CD14-positive monocyte (primary cell): ENCODE measurements at regions not wholly inside any gene's neighbourhood (a gene's known extent, or its start where the extent isn't known, plus 50 kb on each side); places are given as distances from the start of the nearest gene placed in this dataset.

Source experiments
- DNase-seq, 3 donors: peaks; one replicate each; pipeline ENCODE4 v3.0.0-alpha.2; 2011 to 2022
- H2AFZ ChIP-seq: 2 replicates; pipeline ENCODE4 v1.6.0; 2012; ENCODE audit warnings: mild to moderate bottlenecking, low read depth, low read length, inconsistent platforms; ENCODE audit not compliant: insufficient read depth, poor library complexity, severe bottlenecking
- H3K27ac ChIP-seq, 2 donors: 1 replicate in 1 of 2; 2 replicates in 1 of 2; pipeline ENCODE4 v1.5.1; 2012 to 2013; ENCODE audit warnings: low read length in 2 of 2, control low read depth in 1 of 2, inconsistent platforms in 1 of 2, low read depth in 1 of 2, mild to moderate bottlenecking in 1 of 2
- H3K27me3 ChIP-seq, 2 donors: one replicate each; pipeline versions ENCODE4 v1.6.0 to v1.6.1; 2011 to 2013; ENCODE audit warnings: low read length in 2 of 2; ENCODE audit not compliant: control insufficient read depth in 2 of 2, insufficient read depth in 2 of 2
- H3K36me3 ChIP-seq, 2 donors: replicated peaks in 1 of 2; 1 replicate in 1 of 2; 2 replicates in 1 of 2; pipeline versions ENCODE4 v1.5.1 to v1.6.1; 2012 to 2013; ENCODE audit warnings: low read length in 2 of 2, control low read depth in 1 of 2, inconsistent platforms in 1 of 2, mild to moderate bottlenecking in 1 of 2; ENCODE audit not compliant: insufficient read depth in 2 of 2, control insufficient read depth in 1 of 2
- H3K4me1 ChIP-seq, 2 donors: 1 replicate in 1 of 2; 2 replicates in 1 of 2; pipeline versions ENCODE4 v1.5.1 to v1.6.1; 2012 to 2013; ENCODE audit warnings: low read length in 2 of 2, control low read depth in 1 of 2, inconsistent platforms in 1 of 2, mild to moderate bottlenecking in 1 of 2, moderate library complexity in 1 of 2; ENCODE audit not compliant: insufficient read depth in 2 of 2, control insufficient read depth in 1 of 2
- H3K4me2 ChIP-seq: replicated peaks from 2 replicates; pipeline ENCODE3; 2012; ENCODE audit warnings: low read length, moderate library complexity, mild to moderate bottlenecking; ENCODE audit not compliant: poor library complexity, severe bottlenecking; ENCODE audit errors: extremely low read depth
- H3K4me3 ChIP-seq, 3 experiments: fragments of 200-600 bp in 1 of 3; sonication (generic) in 1 of 3; replicated peaks in 1 of 3; 1 replicate in 2 of 3; 2 replicates in 1 of 3; pipeline ENCODE4 v1.5.1; 2011 to 2013; ENCODE audit warnings: low read length in 3 of 3, mild to moderate bottlenecking in 3 of 3, control low read depth in 2 of 3, low read depth in 2 of 3, inconsistent platforms in 1 of 3, moderate library complexity in 1 of 3
- H3K79me2 ChIP-seq: 2 replicates; pipeline ENCODE4 v1.6.0; 2012; ENCODE audit warnings: mild to moderate bottlenecking, control low read depth, inconsistent platforms, low read length, moderate library complexity; ENCODE audit not compliant: insufficient read depth
- H3K9ac ChIP-seq: 2 replicates; pipeline ENCODE4 v1.6.0; 2017; ENCODE audit warnings: low read length, mild to moderate bottlenecking; ENCODE audit not compliant: insufficient read depth, poor library complexity, severe bottlenecking
- H3K9me3 ChIP-seq, 2 donors: replicated peaks in 1 of 2; 1 replicate in 1 of 2; 2 replicates in 1 of 2; pipeline versions ENCODE4 v1.5.1 to v1.6.1; 2012 to 2013; ENCODE audit warnings: low read length in 2 of 2, control low read depth in 1 of 2; ENCODE audit not compliant: control insufficient read depth in 1 of 2, insufficient read depth in 1 of 2
- H4K20me1 ChIP-seq: 2 replicates; pipeline ENCODE4 v1.6.0; 2012; ENCODE audit warnings: mild to moderate bottlenecking, low read length, control low read depth, moderate library complexity; ENCODE audit not compliant: insufficient read depth
- H3K27ac Mint-ChIP-seq, 7 donors: one replicate each; pipeline ENCODE4 v1.8.0; 2020; ENCODE audit warnings: mild to moderate bottlenecking in 7 of 7, mixed read lengths in 7 of 7, moderate library complexity in 6 of 7, inconsistent platforms in 2 of 7
- H3K27me3 Mint-ChIP-seq, 3 donors: one replicate each; pipeline ENCODE4 v1.8.0; 2021 to 2022; ENCODE audit warnings: low read depth in 3 of 3, mild to moderate bottlenecking in 3 of 3, mixed read lengths in 3 of 3, moderate library complexity in 3 of 3, inconsistent platforms in 1 of 3
- H3K36me3 Mint-ChIP-seq, 2 donors: one replicate each; pipeline ENCODE4 v1.8.0; 2020; ENCODE audit warnings: mixed read lengths in 2 of 2, inconsistent platforms in 1 of 2, mild to moderate bottlenecking in 1 of 2
- H3K4me1 Mint-ChIP-seq: one replicate; pipeline ENCODE4 v1.8.0; 2020; ENCODE audit warnings: mild to moderate bottlenecking, mixed read lengths
- H3K4me3 Mint-ChIP-seq, 2 donors: one replicate each; pipeline ENCODE4 v1.8.0; 2020; ENCODE audit warnings: mild to moderate bottlenecking in 2 of 2, mixed read lengths in 2 of 2, moderate library complexity in 1 of 2
- H3K9me3 Mint-ChIP-seq, 7 donors: one replicate each; pipeline ENCODE4 v1.8.0; 2020 to 2022; ENCODE audit warnings: mixed read lengths in 7 of 7, mild to moderate bottlenecking in 6 of 7, moderate library complexity in 6 of 7, inconsistent platforms in 2 of 7
- WGBS: methylation state at CpG from one replicate; pipeline ENCODE4 v1.1.5; 2013; ENCODE audit warnings: missing lambda C conversion rate; ENCODE audit not compliant: insufficient coverage; 5-methylcytosine and 5-hydroxymethylcytosine counted together
- intact Hi-C, 2 donors: fragments of 100-400 bp; cut with micrococcal nuclease; formaldehyde crosslinking; loops; one replicate each; pipeline versions ENCODE4 v1.15.0 to v1.15.1; 2023
- TF ChIP-seq, protein P1 (sequence below): fragments of 200-600 bp; IDR thresholded peaks from one replicate; pipeline ENCODE4 v1.8.0; 2022; ENCODE audit warnings: antibody characterized with exemption, mild to moderate bottlenecking

DNA sequence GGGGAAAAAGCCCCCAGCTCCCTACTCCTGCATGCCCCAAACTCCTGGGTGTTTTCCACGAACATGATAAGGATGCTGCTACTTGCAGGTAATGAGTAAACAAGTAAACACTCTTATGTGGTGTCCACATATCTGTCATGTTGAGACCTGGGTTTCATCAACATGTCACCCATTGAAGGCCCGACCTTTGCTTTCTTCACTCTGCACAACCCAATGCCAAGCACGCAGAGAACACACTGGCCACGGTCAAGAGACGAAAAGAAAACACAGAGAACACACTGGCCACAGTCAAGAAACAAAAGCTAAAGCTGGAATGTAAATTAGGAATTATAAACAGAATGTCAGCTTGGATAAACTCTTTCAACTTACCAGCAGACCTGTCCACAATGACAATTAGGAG lies 143.1 kb downstream of the TTC32 start:
- Histone ChIP-seq H3K4me3 (no peak overlapping the region), H3K79me2 (no peaks in the 10 kb centered on the region), H2AFZ (no peak overlapping the region), H3K4me1 (no peaks in the 10 kb centered on the region), H4K20me1 (no peaks in the 10 kb centered on the region), H3K36me3 (no peaks in the 10 kb centered on the region), H3K27ac (no peak overlapping the region), H3K4me2 (no peak overlapping the region), H3K27me3 (no peaks in the 10 kb centered on the region), H3K9ac (no peak overlapping the region), H3K9me3 (no peaks in the 10 kb centered on the region)
- H3K4me3 Mint-ChIP-seq: no peak overlapping the region
- no peaks in the 10 kb centered on the region for H3K4me1 Mint-ChIP-seq
- WGBS: no CpG with 5 or more reads among the region's 5 CpGs
- peaks cover 0 to 13% (median 1%) of the 10 kb centered on the region in 7 donors for H3K9me3 Mint-ChIP-seq
- intact Hi-C loops: no loop called here
- no peak for DNase-seq
- no peaks in the 10 kb centered on the region for H3K36me3 Mint-ChIP-seq
- H3K27me3 Mint-ChIP-seq: peaks cover 3% of the 10 kb centered on the region in 3 donors
- H3K27ac Mint-ChIP-seq: no peak overlapping the region
- TF ChIP-seq, protein P1, sequence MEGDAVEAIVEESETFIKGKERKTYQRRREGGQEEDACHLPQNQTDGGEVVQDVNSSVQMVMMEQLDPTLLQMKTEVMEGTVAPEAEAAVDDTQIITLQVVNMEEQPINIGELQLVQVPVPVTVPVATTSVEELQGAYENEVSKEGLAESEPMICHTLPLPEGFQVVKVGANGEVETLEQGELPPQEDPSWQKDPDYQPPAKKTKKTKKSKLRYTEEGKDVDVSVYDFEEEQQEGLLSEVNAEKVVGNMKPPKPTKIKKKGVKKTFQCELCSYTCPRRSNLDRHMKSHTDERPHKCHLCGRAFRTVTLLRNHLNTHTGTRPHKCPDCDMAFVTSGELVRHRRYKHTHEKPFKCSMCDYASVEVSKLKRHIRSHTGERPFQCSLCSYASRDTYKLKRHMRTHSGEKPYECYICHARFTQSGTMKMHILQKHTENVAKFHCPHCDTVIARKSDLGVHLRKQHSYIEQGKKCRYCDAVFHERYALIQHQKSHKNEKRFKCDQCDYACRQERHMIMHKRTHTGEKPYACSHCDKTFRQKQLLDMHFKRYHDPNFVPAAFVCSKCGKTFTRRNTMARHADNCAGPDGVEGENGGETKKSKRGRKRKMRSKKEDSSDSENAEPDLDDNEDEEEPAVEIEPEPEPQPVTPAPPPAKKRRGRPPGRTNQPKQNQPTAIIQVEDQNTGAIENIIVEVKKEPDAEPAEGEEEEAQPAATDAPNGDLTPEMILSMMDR: no peak

DNA sequence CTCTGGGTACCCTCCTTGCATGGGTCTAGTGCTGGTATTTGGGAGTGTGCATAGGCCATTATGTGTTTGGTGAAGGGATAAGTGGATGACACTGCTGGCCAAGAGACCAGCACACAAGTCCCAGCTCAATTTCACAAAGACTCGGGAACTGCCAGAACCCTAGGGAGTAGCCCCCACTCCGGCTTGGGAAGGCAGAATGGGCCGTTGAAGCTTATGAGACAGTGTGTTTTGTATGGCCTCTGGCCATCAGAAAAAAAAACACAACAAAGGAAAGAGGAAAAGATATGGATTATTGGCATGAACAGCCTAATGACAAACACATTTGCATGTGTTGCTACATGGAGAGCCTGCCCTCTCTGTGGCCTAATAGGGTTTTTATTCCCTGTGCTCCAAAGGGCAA lies 144.2 kb downstream of the TTC32 start:
- no peak for DNase-seq
- no CpG with 5 or more reads among the region's 3 CpGs for WGBS
- Mint-ChIP-seq H3K9me3 (peaks cover 0 to 7% (median 1%) of the 10 kb centered on the region in 7 donors), H3K27me3 (peaks cover 3% of the 10 kb centered on the region in 3 donors), H3K36me3 (no peaks in the 10 kb centered on the region), H3K27ac (no peak overlapping the region), H3K4me1 (no peaks in the 10 kb centered on the region), H3K4me3 (no peak overlapping the region)
- Histone ChIP-seq H4K20me1 (no peaks in the 10 kb centered on the region), H3K27me3 (no peaks in the 10 kb centered on the region), H3K9ac (no peak overlapping the region), H3K4me2 (no peak overlapping the region), H3K27ac (no peak overlapping the region), H3K4me1 (no peaks in the 10 kb centered on the region), H3K4me3 (no peak overlapping the region), H3K36me3 (no peaks in the 10 kb centered on the region), H3K79me2 (no peaks in the 10 kb centered on the region), H2AFZ (no peak overlapping the region), H3K9me3 (no peaks in the 10 kb centered on the region)
- TF ChIP-seq, protein P1: no peak
- intact Hi-C loops: no loop called here
